GM19239 (cell line): ENCODE measurements at regions not wholly inside any gene's neighbourhood (a gene's known extent, or its start where the extent isn't known, plus 50 kb on each side); places are given as distances from the start of the nearest gene placed in this dataset.
A peak's percentile ranks its signal among the peaks of the same experiment; 100 is the strongest.

ENCODE experiments used
- DNase-seq: peaks from one replicate; pipeline ENCODE4 v3.0.0; 2011; ENCODE audit warnings: low spot score; ENCODE audit not compliant: insufficient read length
- FAIRE-seq: peaks from 2 replicates; lab custom pipeline; 2011; peaks lifted over from hg19 to GRCh38; lab: Jason Lieb, UNC

GRCh38 chr5:136435946-136436543 lies 70.7 kb upstream of the TRPC7 start:
- no peak for FAIRE-seq
- DNase-seq: no peak

GRCh38 chr5:136434795-136435194 lies 69.5 kb upstream of the TRPC7 start:
- FAIRE-seq (no peak), DNase-seq (no peak)

- FAIRE-seq (no peak), DNase-seq (no peak)
Measured at GRCh38 chr5:136432705-136433104, 67.4 kb upstream of the TRPC7 start.

GRCh38 chr5:136430081-136430480 lies 64.7 kb upstream of the TRPC7 start:
- DNase-seq: no peak
- FAIRE-seq: no peak

- FAIRE-seq (no peak), DNase-seq (no peak)
Measured at GRCh38 chr5:136427426-136427825, 62.1 kb upstream of the TRPC7 start.

- DNase-seq (no peak), FAIRE-seq (no peak)
Measured at GRCh38 chr5:136425921-136426320, 60.6 kb upstream of the TRPC7 start.

GRCh38 chr5:136424835-136425584 lies 59.7 kb upstream of the TRPC7 start:
- FAIRE-seq (peak; percentile 80), DNase-seq (peak; percentile 42)

- no peak for FAIRE-seq
- DNase-seq: no peak
Measured at GRCh38 chr5:136423944-136424606, 58.7 kb upstream of the TRPC7 start.

- FAIRE-seq (no peak), DNase-seq (no peak)
Measured at GRCh38 chr5:136420168-136420898, 55.0 kb upstream of the TRPC7 start.

GRCh38 chr5:136418301-136418700 lies 53.0 kb upstream of the TRPC7 start:
- DNase-seq: no peak
- no peak for FAIRE-seq
